ENCODE measurements at regions not wholly inside any gene's neighbourhood (a gene's known extent, or its start where the extent isn't known, plus 50 kb on each side); places are given as distances from the start of the nearest gene placed in this dataset.
"Not testable (repeated sequence)": the region's sequence is repeated elsewhere in the genome, so short reads cannot be mapped to it uniquely, and the experiment has no call there.

DNA sequence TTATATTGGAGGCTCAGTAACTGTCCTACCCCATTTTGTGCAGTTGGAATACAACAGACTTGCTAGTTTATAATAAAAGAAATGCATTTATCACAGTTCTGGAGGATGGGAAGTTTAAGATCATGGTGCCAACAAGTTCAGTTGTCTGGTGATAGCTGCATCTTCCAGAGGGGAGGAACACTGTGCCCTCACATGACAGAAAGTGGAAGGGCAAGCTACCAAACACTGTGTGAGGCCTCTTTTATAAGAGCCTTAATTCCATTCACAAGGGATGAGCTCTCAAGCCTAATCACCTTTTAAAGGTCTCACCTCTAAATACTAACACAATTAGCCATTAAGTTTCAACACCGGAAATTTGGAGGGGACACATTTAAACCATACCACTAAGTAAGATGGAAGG is 1073.9 kb downstream of the PLOD2 start:
- H3K36me3 Mint-ChIP-seq (ENCODE audit: insufficient read depth): no peaks in the 10 kb centered on the region
- DNase-seq (ENCODE audit: low spot score, unreplicated experiment): no peak
- H3K27me3 Mint-ChIP-seq: no peaks in the 10 kb centered on the region
- no peak overlapping the region for H3K4me3 Mint-ChIP-seq (ENCODE audit: low read depth)
- TF ChIP-seq, protein P1, sequence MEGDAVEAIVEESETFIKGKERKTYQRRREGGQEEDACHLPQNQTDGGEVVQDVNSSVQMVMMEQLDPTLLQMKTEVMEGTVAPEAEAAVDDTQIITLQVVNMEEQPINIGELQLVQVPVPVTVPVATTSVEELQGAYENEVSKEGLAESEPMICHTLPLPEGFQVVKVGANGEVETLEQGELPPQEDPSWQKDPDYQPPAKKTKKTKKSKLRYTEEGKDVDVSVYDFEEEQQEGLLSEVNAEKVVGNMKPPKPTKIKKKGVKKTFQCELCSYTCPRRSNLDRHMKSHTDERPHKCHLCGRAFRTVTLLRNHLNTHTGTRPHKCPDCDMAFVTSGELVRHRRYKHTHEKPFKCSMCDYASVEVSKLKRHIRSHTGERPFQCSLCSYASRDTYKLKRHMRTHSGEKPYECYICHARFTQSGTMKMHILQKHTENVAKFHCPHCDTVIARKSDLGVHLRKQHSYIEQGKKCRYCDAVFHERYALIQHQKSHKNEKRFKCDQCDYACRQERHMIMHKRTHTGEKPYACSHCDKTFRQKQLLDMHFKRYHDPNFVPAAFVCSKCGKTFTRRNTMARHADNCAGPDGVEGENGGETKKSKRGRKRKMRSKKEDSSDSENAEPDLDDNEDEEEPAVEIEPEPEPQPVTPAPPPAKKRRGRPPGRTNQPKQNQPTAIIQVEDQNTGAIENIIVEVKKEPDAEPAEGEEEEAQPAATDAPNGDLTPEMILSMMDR (IDR thresholded peaks at IDR 0.05; ENCODE audit: unreplicated experiment): no peak
- H3K27ac Mint-ChIP-seq: no peak overlapping the region
- H3K4me1 Mint-ChIP-seq (ENCODE audit: low read depth): no peaks in the 10 kb centered on the region
- H3K9me3 Mint-ChIP-seq (ENCODE audit: low read depth): no peaks in the 10 kb centered on the region

DNA sequence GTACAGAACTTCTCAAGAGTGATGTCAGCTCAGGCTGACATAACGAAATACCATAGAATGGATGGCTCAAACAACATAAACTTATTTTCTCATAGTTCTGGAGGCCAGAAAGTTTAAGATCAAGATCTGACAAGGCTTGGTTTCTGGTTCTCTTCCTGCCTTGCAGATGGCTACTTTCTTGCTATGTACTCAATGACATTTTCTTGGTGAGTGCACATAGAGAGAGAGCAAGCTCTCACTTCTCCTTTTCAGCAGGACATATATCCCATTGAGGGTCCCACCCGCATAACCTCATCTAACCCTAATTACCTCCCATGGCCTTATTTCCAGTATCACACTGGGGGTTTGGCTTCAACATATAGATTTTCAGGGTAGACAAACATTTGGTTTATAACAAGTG is 1072.1 kb downstream of the PLOD2 start:
- no peak for DNase-seq (ENCODE audit: low spot score, unreplicated experiment)
- TF ChIP-seq, protein P1 (IDR thresholded peaks at IDR 0.05; ENCODE audit: unreplicated experiment): no peak
- H3K4me3 Mint-ChIP-seq (ENCODE audit: low read depth): no peak overlapping the region
- H3K9me3 Mint-ChIP-seq (ENCODE audit: low read depth): no peaks in the 10 kb centered on the region
- no peaks in the 10 kb centered on the region for H3K36me3 Mint-ChIP-seq (ENCODE audit: insufficient read depth)
- peaks cover 1% of the 10 kb centered on the region for H3K4me1 Mint-ChIP-seq (ENCODE audit: low read depth)
- no peak overlapping the region for H3K27ac Mint-ChIP-seq
- no peaks in the 10 kb centered on the region for H3K27me3 Mint-ChIP-seq

DNA sequence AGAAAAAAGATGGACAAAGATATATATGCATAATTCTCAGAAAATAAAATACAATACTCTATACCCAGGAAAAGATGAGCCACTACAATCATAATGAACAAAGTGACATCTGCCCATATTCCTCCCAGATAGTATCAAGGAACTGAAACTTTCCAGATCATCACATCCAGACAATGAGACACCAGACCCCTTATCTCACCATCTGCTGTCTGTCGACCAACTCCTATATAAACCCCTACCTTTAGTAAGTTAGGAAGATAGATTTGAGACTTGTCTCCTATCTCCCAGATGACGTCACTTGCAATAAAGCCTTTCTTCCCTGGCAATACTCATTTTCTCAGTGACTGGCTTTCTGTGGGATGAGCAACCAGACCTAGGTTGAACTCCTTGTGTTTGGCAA is 1071.6 kb downstream of the PLOD2 start:
- no peaks in the 10 kb centered on the region for H3K9me3 Mint-ChIP-seq (ENCODE audit: low read depth)
- H3K27ac Mint-ChIP-seq: no peak overlapping the region
- no peaks in the 10 kb centered on the region for H3K36me3 Mint-ChIP-seq (ENCODE audit: insufficient read depth)
- no peak overlapping the region for H3K4me3 Mint-ChIP-seq (ENCODE audit: low read depth)
- TF ChIP-seq, protein P1 (IDR thresholded peaks at IDR 0.05; ENCODE audit: unreplicated experiment): no peak
- H3K4me1 Mint-ChIP-seq (ENCODE audit: low read depth): peaks cover 1% of the 10 kb centered on the region
- DNase-seq (ENCODE audit: low spot score, unreplicated experiment): no peak
- H3K27me3 Mint-ChIP-seq: no peaks in the 10 kb centered on the region

DNA sequence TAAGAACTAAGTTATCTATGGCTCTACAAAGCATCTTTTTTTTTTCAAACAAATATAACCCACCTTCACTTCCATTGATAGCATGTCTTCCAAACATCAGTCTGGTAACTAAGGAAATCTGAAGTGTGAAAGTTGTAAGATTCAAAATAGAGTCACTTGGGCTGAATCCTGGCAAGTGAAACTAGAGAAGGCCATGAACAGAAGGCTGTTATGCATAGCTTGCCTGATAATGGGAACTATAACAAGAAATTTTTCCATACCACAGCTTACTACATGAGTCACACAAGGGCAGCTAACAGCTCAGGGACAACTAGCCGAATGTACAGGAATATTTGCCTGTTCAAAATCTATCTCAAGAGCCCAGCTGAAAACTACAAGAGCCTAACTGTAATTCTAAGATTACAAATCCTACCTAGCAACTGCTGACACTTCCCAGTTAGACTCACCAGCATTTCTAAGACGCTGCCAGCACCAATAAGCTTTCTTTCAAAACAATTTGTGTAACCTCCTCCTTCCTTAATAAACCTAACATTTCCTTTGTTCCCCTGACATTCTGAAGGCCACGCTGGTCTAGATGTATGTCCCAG is 1066.5 kb downstream of the PLOD2 start:
- Mint-ChIP-seq H3K27me3 (no peaks in the 10 kb centered on the region), H3K4me3 (ENCODE audit: low read depth) (no peak overlapping the region), H3K27ac (no peak overlapping the region), H3K36me3 (ENCODE audit: insufficient read depth) (no peaks in the 10 kb centered on the region), H3K4me1 (ENCODE audit: low read depth) (peaks cover 5% of the 10 kb centered on the region), H3K9me3 (ENCODE audit: low read depth) (no peaks in the 10 kb centered on the region)
- TF ChIP-seq, protein P1 (IDR thresholded peaks at IDR 0.05; ENCODE audit: unreplicated experiment): no peak
- no peak for DNase-seq (ENCODE audit: low spot score, unreplicated experiment)

DNA sequence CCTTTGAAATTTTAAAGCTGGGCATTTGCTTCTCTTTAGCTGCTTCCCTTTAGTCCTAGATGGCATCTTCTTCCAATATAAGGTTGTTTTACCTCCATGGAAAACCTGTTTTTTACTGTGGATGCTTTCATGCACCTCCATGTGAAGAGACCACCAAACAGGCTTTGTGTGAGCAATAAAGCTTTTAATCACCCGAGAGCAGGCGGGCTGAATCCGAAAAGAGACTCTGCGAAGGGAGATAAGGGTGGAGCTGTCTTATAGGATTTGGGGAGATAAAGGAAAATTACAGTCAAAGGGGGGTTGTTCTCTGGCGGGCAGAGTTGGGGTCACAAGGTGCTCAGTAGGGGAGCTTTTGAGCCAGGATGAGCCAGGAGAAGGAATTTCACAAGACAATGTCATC is 1049.8 kb downstream of the PLOD2 start:
- not testable (repeated sequence) for H3K27me3 Mint-ChIP-seq; H3K4me3 Mint-ChIP-seq (ENCODE audit: low read depth)

DNA sequence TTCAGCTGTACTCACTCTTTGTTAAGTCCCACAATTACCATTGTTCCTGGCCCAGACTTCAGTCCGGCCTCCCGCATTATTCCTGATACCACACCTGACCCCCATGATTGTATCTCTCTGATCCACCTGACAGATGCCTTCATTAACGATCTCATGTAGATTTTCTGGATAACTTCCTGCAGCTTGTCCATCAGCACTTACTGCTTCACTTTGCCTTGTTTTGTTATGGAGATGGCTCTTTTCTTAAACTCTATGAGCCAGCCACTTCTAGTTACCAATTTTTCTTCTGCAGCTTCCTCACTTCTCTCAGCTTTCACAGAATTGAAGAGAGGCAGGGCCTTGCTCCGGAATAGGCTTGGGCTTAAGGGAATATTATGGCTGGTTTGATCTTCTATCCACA is 1044.2 kb downstream of the PLOD2 start:
- Mint-ChIP-seq H3K36me3 (ENCODE audit: insufficient read depth) (no peaks in the 10 kb centered on the region), H3K27me3 (peaks cover 5% of the 10 kb centered on the region), H3K27ac (no peak overlapping the region), H3K4me1 (ENCODE audit: low read depth) (no peaks in the 10 kb centered on the region), H3K4me3 (ENCODE audit: low read depth) (no peak overlapping the region), H3K9me3 (ENCODE audit: low read depth) (no peaks in the 10 kb centered on the region)
- TF ChIP-seq, protein P1 (IDR thresholded peaks at IDR 0.05; ENCODE audit: unreplicated experiment): no peak
- DNase-seq (ENCODE audit: low spot score, unreplicated experiment): no peak

More for the DNA sequence above, 1049.8 kb downstream of the PLOD2 start:
- DNase-seq (ENCODE audit: low spot score, unreplicated experiment); H3K36me3 Mint-ChIP-seq (ENCODE audit: insufficient read depth); H3K9me3 Mint-ChIP-seq (ENCODE audit: low read depth); H3K4me1 Mint-ChIP-seq (ENCODE audit: low read depth); H3K27ac Mint-ChIP-seq: not testable (repeated sequence)

Measured in progenitor cell of endocrine pancreas (in vitro differentiated cells).